ELR (cell line): ENCODE measurements at regions not wholly inside any gene's neighbourhood (a gene's known extent, or its start where the extent isn't known, plus 50 kb on each side); places are given as distances from the start of the nearest gene placed in this dataset.

Experiments
- DNase-seq: peaks from one replicate; pipeline ENCODE4 v3.0.0-alpha.2; 2015; ENCODE audit warnings: low read depth

GRCh38 chr11:105553025-105553424 is 56.8 kb upstream of the GRIA4 start:
- DNase-seq = peak; percentile 48

GRCh38 chr11:105548359-105548758 is 61.5 kb upstream of the GRIA4 start:
- DNase-seq = no peak

GRCh38 chr11:105538588-105538987 is 71.3 kb upstream of the GRIA4 start:
- DNase-seq = no peak

GRCh38 chr11:105537531-105537930 is 72.3 kb upstream of the GRIA4 start:
- DNase-seq = no peak

GRCh38 chr11:105524286-105524685 is 85.6 kb upstream of the GRIA4 start:
- no peak for DNase-seq

GRCh38 chr11:105520706-105521345 is 89.0 kb upstream of the GRIA4 start:
- no peak for DNase-seq

GRCh38 chr11:105507496-105508254 is 102.2 kb upstream of the GRIA4 start:
- DNase-seq = no peak

- DNase-seq = no peak
Observed at GRCh38 chr11:105492010-105492409, 117.9 kb upstream of the GRIA4 start.

GRCh38 chr11:105491394-105491793 is 118.5 kb upstream of the GRIA4 start:
- DNase-seq = no peak

GRCh38 chr11:105490333-105490732 is 119.5 kb upstream of the GRIA4 start:
- no peak for DNase-seq

GRCh38 chr11:105489446-105489845 is 120.4 kb upstream of the GRIA4 start:
- peak; percentile 11 for DNase-seq

- no peak for DNase-seq
Observed at GRCh38 chr11:105486929-105487328, 122.9 kb upstream of the GRIA4 start.

GRCh38 chr11:105469931-105470330 is 139.9 kb upstream of the GRIA4 start:
- DNase-seq = no peak

- no peak for DNase-seq
Observed at GRCh38 chr11:105468154-105468553, 141.7 kb upstream of the GRIA4 start.

- DNase-seq = peak; percentile 78
Observed at GRCh38 chr11:105466582-105467228, 143.2 kb upstream of the GRIA4 start.

GRCh38 chr11:105458071-105458470 is 151.8 kb upstream of the GRIA4 start:
- DNase-seq = no peak

GRCh38 chr11:105456950-105457349 is 152.9 kb upstream of the GRIA4 start:
- DNase-seq = no peak

GRCh38 chr11:105449100-105449734 is 160.7 kb upstream of the GRIA4 start:
- DNase-seq = no peak

GRCh38 chr11:105448703-105449079 is 161.2 kb upstream of the GRIA4 start:
- no peak for DNase-seq

- no peak for DNase-seq
Observed at GRCh38 chr11:105447936-105448702, 161.8 kb upstream of the GRIA4 start.

- no peak for DNase-seq
Observed at GRCh38 chr11:105443623-105444022, 166.2 kb upstream of the GRIA4 start.
